Dermis blood vessel endothelial cell (primary cell): ENCODE measurements at regions not wholly inside any gene's neighbourhood (a gene's known extent, or its start where the extent isn't known, plus 50 kb on each side); places are given as distances from the start of the nearest gene placed in this dataset.
"Not testable (repeated sequence)": the region's sequence is repeated elsewhere in the genome, so short reads cannot be mapped to it uniquely, and the experiment has no call there.

Experiments used
- DNase-seq: peaks from one replicate; pipeline ENCODE4 v3.0.0; 2010

DNA sequence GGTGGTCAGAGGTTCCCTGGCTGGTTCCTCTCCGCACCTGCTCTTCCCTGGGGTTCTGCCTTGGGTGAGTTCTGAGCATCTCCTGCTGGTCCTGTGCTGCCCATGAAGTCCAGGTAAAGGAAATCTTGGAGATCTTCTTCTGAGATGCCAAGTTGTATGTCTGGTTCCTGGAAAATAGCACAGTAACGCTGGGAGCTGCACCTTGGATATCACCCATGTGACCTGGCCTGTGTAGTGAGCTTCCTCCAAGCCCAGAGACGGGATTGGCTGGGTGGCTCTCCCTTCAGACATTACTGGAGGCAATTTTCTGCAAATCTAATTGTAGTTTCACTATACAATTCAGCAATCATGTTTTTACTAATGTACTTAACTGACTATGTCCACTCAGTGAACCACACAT, 1281.1 kb downstream of the TMEM121 start:
- DNase-seq: no peak

DNA sequence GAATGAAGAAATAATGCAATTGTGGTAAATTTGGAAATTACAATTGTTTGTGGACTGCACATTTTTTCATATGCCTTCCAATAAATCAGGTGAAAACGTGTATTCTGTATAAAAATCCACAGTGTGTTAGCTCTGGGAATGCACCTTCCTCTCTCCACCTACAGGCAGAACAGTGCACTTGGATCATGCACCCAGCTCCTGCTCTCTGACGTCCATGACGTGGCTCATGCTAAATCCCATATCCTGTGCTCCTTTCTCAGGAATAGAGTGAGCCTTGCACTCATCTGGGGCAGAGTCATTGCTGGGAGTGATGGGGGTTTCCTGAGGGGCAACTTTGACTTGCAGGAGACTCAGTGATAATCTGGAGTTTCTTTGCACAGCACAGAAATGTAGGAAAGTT, 1282.1 kb downstream of the TMEM121 start:
- no peak for DNase-seq

DNA sequence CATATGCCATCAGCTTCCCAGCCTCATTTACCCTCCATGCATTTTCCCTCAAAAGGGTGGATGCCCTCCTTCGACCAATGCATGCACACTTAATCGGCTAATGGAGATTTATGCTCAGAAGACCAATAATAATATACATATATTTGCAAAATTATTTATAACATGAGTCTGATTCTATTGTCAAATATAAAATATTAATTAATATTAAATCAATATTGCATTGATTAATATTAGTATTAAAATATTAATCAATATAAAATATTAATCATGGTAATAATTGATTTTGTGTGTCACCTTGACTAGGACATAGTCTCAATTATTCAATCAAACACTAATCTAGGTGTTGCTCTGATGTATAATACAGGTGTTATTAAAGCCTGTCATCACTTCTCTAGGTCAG, 1282.5 kb downstream of the TMEM121 start:
- DNase-seq: no peak

DNA sequence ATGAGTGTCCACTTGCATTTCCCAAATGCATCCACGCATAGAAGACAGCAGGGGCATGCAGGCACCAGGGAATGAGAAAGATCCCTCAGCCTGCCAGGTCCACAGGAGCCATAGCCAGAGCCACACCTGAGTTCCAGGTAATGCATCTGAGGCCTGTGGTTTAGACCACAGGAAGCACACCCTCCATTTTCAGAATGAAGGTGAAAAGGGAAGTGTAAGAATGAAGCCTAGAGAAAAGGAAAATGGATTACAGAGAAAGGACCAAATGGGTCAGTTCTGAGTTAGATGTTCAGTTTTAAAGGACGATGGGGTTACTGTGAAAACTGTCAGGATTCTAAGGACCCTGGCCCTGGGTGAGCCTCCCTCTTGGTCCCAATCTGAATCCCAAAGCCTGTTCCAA, 1283.2 kb downstream of the TMEM121 start:
- no peak for DNase-seq

DNA sequence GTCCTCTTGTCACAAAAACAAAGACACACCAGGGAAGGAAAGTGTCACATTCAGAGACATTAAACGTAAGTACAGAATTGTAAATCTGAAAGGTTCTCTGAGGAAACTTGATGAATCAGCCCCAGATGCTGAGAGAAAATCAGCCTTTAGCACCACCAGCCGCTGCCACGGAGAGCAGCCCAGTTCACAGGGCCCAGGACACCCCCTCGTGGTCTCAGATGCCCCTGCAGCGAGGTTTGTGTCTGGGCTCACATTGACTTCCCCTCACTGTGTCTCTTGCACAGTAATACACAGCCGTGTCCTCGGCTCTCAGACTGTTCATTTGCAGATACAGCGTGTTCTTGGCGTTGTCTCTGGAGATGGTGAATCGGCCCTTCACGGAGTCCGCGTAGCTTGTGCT, 1283.8 kb downstream of the TMEM121 start:
- DNase-seq: not testable (repeated sequence)

DNA sequence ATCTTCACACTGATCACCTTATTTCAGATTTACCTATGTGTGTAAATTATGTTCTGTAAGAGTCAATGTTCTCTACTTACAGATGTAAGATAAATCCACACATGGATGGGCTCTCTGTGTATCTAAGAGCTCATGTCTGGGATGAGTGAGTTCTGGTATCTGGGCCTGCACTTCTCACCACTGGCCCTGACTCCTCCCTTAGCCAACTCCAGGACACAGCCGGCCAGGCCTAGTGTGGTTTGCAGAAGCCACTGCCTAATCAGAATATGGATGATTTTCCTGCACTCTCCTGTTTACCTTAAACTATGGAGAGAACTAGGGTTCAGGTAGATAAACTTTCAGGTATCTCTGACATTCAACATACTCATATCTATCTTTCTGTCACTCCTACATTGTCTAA, 1284.8 kb downstream of the TMEM121 start:
- DNase-seq: no peak

DNA sequence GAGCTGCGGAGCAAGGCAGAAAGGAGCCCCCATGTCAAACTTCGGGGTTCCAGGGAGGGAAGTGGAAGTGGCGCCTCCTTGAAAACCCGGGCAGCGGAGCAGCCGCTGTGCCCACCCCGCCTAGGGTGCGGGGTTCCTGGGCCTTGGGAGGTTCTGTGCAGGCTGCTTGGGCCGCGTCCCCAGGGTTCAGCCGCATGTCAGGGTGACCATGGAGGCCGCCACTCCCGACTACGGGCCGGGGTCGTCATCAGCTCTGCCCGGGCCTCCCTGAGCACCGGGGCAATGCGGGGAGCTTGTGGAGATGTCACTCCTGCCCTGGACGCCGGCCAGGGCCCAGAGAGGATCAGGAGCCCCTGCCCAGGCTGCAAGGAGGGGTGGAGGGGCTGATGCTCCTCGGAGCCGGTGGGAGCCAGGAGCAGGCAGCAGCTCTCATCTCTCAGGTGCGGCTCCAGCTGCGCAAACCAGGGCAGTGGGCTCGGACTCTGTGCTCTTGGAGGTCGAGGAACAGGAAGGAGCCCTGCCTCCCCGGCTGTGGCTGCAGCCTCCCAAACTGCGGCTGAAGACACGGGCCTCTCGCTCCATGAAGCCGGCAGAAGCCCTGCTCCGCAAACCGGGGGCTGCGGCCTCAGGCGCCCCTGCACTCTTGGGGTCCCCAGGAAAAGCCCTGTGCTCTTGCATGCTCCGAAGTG, 1286.5 kb downstream of the TMEM121 start:
- no peak for DNase-seq

DNA sequence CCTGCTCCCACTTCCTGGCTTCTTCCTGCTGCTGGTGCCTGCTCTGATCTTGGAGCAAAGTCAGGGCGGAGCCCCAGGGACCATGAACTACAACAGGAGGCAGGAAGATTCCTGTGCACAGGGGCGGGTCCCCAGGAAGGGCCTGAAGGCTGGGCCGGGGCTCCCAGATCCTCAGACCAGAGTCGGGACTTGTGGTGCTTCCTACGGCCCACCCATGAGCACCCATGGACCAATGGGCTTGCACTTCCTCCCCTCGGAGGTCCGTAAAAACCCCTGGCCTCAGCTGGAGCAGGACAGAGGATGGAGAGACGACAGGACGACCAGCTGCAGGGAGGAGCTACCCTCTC, 1287.1 kb downstream of the TMEM121 start:
- no peak for DNase-seq

DNA sequence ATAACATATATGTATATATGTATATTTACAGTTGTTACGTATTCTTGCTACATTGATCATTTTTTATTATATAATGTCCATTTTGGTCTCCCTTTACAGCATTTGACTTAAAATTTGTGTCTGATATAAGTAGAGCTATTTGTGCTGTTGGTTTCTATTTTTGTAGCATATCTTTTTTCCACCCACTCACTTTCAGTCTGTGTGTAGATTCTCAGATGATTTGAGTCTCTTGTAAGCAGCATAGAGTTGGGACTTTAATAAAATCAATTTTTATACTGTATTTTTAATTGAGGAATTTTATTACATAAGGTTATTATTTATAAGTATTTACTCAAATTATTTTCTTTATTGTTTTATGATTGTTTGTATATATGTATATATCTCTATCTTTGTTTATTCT, 1293.7 kb downstream of the TMEM121 start:
- no peak for DNase-seq

DNA sequence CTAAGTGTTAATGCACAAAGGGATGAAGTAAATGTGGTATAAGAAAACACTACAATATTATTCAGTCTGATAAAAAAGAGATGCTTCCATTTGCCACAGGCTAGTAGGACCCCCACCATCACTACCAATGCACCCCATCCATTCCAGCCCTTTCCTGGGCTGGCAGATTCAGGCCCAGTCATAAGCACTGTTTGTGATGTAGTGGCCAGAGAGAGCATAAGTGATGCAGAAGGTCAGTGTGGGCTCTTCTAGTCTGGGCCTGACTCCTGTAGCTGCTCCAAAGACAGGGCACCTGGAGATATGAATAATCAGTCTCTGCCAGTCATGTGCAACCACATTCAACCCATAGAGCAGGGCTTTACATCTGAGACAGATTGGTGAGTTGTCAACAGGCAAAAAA, 1294.7 kb downstream of the TMEM121 start:
- no peak for DNase-seq

DNA sequence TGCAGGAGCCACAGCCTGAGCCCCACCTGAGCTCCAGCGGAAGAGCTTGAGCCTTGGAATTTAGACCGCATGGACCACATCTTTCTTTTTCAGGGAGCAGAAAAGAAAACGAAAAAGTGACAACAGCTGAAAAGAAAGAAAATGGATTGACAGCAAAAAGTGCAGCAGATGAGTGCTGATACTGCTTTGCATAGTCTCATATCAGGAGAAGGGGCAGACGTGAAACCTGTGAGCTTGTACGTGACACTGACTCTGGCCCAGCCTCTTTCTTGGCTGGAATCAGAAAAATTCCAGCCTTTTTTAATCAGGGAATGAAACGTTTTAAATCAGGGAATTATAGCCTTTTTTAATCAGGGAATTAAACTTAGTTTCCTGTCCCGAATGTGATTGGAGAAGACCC, 1296.5 kb downstream of the TMEM121 start:
- DNase-seq: no peak

DNA sequence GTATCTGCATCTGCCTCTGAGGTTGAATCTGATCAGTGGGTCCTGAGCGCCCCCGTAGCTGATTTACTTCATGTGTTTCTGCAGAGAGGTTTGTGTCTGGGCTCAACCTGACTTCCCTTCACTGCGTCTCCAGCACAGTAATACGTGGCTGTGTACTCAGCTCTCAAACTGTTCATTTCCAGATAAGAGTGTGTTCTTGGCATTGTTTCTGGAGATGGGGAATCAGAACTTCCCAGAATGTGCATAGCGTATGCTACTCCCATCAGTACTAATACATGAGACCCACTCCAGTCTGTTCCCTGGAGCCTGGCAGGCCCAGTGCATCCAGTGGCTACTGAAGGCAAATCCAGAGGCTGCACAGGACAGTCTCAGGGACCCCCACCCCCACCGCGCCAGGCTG, 1297.2 kb downstream of the TMEM121 start:
- no peak for DNase-seq

DNA sequence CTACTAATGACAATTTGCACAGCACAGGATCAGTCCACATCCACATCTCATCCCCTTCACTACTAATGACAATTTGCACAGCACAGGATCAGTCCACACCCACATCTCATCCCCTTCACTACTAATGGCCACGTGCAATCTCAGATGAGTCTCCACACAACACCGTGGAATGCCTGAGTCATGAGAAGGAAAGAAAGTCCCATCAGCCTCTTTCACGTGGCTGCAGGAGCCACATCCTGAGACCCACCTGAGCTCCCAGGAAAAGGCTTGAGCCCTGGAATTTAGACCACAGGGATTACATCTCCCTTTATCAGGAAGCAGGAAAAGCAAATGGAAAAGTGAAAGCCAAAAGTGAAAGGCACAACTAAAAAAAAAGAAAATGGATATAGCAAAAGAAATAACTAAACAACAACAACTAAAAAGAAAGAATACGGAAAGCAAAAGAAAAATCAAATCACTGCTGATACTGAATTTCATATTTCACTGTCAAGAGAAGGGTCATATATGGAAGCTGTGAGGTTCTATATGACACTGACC, 1300.5 kb downstream of the TMEM121 start:
- DNase-seq: no peak

DNA sequence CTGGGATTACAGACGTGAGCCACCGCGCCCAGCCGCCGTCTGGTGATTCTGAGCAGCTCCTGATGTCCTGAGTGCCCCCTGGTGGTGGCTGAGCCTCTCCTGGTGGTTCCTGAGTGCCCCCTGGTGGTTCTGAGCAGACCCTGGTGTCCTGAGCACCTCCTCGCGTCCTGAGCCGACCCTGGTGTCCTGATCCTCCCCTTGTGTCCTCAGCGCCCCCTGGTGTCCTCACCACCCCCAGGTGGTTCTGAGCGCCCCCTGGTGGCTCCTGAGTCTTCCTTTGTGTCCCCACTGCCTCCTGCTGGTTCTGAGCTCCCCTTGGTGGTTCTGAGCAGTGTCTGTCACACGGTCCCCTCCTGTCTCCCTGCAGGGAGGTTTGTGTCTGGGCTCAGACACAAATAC, 1304.9 kb downstream of the TMEM121 start:
- DNase-seq: no peak

DNA sequence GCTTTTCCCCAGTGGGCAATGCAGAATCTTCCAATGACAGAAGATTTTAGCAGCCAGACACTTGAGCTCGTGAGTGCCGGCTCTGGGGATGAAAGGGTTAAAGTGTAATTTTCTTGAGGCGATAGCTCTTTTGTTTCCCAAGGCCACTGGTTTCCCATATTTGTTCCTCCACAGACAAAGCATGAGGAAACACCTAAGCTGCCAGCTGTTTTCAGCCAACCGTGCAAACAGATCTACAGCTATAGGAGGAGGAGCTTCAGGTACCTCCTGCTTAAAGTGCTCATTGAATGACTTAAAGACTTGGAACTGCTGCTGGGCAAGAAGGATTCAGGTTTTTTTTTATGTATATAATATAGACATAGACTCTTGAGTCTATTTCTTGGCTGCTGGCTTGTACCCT, 1311.5 kb downstream of the TMEM121 start:
- no peak for DNase-seq

DNA sequence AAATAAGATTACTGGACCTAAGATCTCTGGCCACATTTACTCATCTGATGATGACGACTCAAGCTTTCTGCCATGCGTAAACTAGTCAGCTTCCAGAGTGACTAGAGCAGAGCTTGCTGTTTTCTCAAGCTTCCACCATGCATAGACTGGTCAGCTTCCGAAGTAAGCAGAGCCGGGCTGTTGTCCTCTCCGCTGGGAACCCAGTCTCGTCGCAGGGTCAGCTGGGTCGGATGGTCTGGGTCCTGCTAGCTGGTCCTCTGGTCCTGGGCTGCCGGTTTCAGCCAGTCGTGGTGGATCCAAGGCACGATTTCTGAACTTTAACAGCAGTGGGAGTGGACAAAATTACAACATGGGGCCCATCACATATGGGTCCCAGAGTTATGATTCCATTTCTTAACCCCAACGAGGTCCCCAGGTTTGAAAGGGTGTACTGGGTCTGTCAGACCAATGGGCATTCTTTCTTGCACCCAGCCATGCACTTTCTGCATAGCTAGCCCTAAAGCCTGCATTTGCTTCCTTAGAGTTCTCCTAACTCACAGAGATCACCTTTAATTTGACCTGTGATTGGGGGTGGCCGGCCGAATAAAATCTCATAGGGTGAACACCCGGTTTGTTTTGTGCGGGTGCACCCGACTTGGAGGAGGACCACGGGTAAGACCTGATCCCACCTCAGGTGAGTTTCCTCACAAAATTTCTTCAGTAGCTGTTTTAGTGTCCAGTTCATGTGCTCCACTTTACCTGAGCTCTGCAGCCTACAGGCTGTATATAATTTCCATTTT, 1312.8 kb downstream of the TMEM121 start:
- DNase-seq: no peak

DNA sequence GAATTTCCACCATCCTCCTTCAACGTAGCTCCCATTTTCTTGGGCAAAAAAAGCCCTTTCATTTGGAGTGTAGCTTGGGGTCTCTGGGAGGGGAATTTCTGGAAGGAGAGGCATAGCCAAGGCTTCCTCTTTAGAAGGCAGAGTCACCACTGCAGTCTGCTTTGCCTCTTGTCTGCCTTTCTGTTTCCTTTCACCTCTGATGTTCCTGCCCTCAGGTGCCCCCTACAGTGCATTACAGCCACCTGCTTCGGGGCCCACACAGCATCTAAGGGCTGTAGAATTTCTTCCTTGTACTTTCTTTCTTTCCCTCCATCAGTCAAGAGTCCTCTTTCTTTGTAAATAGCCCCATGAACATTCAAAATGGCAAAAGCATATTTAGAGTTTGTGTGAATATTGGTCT, 1313.9 kb downstream of the TMEM121 start:
- DNase-seq: no peak

DNA sequence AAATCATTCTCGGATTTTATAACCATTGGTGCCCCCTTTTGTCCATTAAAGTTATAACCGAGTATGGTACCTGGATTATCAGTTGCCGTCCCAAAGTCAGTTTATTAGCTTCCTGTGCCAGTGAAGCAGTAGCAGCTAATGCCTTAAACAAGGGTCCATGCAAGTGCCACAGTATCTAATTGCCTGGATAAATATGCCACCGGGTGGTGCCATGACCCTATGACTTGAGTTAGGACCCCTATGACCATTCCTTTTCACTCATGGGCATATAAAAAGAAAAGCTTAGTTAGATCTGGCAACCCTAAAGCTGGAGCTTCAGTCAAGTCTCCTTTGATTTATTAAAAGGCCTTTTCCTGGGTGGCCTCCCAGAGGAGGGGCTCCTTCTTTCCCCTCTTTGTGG, 1314.6 kb downstream of the TMEM121 start:
- DNase-seq: no peak

DNA sequence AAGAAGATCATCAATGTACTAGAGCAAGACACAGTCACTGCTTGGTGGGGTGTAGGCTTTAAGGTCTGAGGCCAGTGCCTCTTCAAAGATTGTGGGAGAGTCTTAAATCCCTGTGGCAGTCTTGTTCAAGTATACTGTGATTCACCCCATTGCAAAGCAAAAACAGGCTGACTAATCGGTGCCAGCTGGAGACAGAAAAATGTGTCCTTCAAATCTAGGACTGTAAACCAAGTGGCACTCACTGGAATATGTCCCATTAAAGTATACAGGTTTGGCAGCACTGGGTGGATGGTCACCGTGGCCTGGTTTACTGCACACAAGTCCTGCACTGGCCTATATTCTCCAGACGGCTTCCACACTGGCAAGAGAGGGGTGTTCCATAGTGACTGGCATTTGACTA, 1315.3 kb downstream of the TMEM121 start:
- no peak for DNase-seq

DNA sequence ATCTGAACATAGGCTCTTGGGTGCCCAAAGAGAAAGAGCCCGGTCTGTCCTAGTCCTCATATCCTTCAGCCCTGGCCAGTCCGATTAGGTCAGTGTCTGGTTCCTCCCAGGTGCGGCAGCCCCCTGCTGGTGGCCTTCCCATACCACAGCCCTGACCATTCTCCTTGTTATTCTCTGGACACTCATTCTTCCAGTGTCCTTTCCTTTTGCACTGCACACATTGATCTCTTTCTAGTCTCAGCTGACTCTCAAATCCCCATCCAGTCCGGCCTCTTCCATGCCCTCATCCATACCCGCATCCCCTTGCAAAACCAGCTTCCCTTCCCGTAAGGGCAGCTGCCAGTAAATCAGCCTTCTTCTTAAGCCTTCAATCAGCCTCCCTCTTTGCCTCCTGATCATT, 1316.3 kb downstream of the TMEM121 start:
- no peak for DNase-seq

DNA sequence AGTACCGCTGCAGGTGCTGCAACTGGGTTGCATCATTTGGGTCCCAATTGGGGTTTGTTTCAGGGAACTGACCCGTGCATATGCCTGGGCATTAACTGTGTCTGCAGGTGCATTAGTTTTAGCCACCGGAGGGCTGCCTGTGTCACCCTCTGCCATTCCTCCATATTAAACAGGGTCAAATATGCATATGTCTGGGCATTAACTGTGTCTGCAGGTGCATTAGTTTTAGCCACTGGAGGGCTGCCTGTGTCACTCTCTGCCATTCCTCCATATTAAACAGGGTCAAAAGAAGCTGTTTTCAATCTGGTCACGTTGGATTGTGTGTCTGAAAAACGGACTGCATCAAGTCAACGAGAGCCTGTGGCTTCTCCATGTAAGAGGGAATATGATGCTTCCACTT, 1317.0 kb downstream of the TMEM121 start:
- DNase-seq: no peak

DNA sequence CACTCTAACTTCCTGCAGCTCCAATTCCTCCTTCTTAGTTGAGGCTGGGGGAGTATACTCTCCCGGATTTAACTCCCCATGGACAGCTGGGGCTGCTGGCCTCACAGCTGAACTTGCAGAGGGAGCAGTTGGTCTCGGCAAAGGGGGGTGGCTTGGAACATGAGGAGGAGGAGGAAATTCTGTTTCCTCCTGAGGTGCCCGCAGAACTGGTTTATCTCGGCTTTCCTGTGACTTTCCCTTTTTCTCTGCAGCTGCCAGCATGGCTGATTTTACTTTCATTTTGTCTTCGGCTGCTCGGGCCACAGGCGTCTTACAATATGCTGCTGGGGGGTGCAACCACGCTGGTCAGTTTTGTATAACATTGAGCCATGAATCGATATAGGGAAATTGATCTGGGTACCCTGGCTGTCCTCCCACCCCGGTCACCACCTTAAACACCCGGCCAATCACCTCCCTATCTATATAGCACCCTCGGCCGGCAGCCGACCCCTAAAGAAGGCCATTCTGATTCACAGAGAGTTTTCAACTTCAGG, 1317.6 kb downstream of the TMEM121 start:
- DNase-seq: no peak

DNA sequence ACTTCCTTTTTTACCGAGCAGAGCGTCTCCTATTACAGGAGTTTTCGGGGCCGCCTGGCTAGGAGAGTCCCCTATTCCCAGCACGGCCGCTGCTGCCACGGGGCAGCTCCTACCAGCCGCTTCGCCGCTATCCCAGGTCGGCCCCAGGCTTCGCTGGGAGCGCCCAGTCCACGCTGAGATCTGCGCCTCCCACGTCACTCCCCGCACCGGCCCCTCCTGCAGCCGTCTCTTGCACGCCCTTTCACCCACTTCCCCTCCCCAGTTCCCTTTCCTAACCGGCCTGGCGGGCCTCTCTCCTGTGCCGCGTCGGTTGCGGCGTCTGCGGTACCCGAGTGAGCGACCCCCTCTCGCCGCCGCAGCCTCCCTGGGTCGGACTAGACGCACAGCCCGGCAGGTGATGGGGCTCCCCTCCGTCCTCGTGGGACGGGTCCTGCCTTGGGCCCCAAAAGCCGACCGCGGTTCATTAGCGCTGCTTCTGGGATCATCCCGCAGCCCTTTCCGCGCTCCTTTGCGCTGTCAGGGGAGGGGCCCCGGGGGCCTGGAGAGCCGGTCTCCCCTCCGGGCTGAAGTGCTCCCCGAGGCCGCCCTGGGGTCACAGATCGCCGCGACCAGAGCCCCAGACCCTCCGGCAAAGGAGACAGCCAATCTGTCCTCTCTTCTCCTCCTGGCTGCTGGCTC, 1318.4 kb downstream of the TMEM121 start:
- DNase-seq: no peak
